ENCODE measurements at regions not wholly inside any gene's neighbourhood (a gene's known extent, or its start where the extent isn't known, plus 50 kb on each side); places are given as distances from the start of the nearest gene placed in this dataset.

DNA sequence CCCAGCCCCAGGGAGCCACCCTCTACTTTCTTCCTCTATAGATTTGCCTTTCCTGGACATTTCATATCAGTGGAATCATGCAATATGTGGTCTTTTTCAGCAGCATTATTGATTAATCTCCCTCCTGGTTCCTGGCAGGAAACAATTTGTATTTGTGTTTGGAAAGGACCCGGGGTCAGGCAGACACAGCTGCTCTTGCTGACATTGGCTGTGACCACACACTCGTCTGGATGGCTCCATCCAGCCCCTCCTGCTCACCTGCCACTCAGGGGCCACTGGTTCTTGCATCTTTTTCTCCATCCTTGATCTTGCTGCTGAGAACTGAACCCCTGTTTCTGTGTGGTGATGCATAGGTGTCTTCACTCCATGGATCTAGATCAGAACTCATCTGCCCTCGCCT lies 176.6 kb upstream of the MKI67 start:
- Histone ChIP-seq H3K36me3 (ENCODE audit: control insufficient read depth, insufficient read depth, low read length) (no peaks in the 10 kb centered on the region), H3K27ac (ENCODE audit: extremely low read depth, low read depth, low read length) (no peak overlapping the region), H3K4me2 (ENCODE audit: insufficient read depth, low read length) (no peak overlapping the region), H4K20me1 (replicated peaks; ENCODE audit: control insufficient read depth, insufficient read depth, low read length) (no peaks in the 10 kb centered on the region), H3K9me1 (ENCODE audit: control insufficient read depth, insufficient read depth, low read length) (no peaks in the 10 kb centered on the region), H3K4me1 (replicated peaks in 1 of 2; ENCODE audit: control insufficient read depth in 2 of 2, insufficient read depth in 2 of 2, low read length in 2 of 2) (no peaks in the 10 kb centered on the region), H3K4me3 (no peak overlapping the region), H3K79me2 (ENCODE audit: control insufficient read depth, insufficient read depth, low read length) (no peaks in the 10 kb centered on the region), H3K27me3 (ENCODE audit: control insufficient read depth in 2 of 2, insufficient read depth in 2 of 2, low read length in 2 of 2) (no peaks in the 10 kb centered on the region; a peak in 1 of 5 replicates), H2AFZ (ENCODE audit: low read depth, low read length) (no peak overlapping the region), H3K9ac (ENCODE audit: insufficient read depth in 1 of 2, low read depth in 2 of 2, low read length in 2 of 2) (no peak overlapping the region), H3K9me3 (replicated peaks; ENCODE audit: control insufficient read depth, insufficient read depth, low read depth, low read length) (no peaks in the 10 kb centered on the region)
- intact Hi-C loops (cut with micrococcal nuclease), result no loop called here
- FAIRE-seq (no peak), DNase-seq (ENCODE audit: extremely low read depth in 1 of 4, low spot score in 3 of 4) (no peak), ATAC-seq (no peak)
- POLR2A ChIA-PET, result no interaction called here
- in situ Hi-C loops (cut with MboI), result no loop called here
- no TSS peak for BruUV-seq (replicated peaks)
- no peak for TF ChIP-seq BCL6 (CRISPR knock-in tag; IDR thresholded peaks at IDR 0.05)
- TF ChIP-seq, protein P1, sequence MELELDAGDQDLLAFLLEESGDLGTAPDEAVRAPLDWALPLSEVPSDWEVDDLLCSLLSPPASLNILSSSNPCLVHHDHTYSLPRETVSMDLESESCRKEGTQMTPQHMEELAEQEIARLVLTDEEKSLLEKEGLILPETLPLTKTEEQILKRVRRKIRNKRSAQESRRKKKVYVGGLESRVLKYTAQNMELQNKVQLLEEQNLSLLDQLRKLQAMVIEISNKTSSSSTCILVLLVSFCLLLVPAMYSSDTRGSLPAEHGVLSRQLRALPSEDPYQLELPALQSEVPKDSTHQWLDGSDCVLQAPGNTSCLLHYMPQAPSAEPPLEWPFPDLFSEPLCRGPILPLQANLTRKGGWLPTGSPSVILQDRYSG (tag; conservative IDR thresholded peaks at IDR 0.05; ENCODE audit: low read depth), result no peak
- TF ChIP-seq ZNF174 (CRISPR knock-in tag; IDR thresholded peaks at IDR 0.05), result no peak
- no peak for TF ChIP-seq CREB1 (IDR thresholded peaks at IDR 0.05)
- TF ChIP-seq CREB1 (CRISPR knock-in tag; IDR thresholded peaks at IDR 0.05), result no peak
- TF ChIP-seq MTA2 (IDR thresholded peaks at IDR 0.05; ENCODE audit: low read depth), result no peak
- no peak for TF ChIP-seq RBM34 (IDR thresholded peaks at IDR 0.05; ENCODE audit: borderline replicate concordance, insufficient read depth, low read length)
- no peak for TF ChIP-seq ZNF668 (CRISPR knock-in tag; IDR thresholded peaks at IDR 0.05)
- TF ChIP-seq BHLHE40 (IDR thresholded peaks at IDR 0.05; ENCODE audit: low read length), result no peak
- TF ChIP-seq ZNF384 (IDR thresholded peaks at IDR 0.05; ENCODE audit: low read depth, low read length), result no peak
- TF ChIP-seq, protein P2, sequence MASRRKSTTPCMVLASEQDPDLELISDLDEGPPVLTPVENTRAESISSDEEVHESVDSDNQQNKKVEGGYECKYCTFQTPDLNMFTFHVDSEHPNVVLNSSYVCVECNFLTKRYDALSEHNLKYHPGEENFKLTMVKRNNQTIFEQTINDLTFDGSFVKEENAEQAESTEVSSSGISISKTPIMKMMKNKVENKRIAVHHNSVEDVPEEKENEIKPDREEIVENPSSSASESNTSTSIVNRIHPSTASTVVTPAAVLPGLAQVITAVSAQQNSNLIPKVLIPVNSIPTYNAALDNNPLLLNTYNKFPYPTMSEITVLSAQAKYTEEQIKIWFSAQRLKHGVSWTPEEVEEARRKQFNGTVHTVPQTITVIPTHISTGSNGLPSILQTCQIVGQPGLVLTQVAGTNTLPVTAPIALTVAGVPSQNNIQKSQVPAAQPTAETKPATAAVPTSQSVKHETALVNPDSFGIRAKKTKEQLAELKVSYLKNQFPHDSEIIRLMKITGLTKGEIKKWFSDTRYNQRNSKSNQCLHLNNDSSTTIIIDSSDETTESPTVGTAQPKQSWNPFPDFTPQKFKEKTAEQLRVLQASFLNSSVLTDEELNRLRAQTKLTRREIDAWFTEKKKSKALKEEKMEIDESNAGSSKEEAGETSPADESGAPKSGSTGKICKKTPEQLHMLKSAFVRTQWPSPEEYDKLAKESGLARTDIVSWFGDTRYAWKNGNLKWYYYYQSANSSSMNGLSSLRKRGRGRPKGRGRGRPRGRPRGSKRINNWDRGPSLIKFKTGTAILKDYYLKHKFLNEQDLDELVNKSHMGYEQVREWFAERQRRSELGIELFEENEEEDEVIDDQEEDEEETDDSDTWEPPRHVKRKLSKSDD (conservative IDR thresholded peaks at IDR 0.05; ENCODE audit: low read length), result no peak
- TF ChIP-seq, protein P3, sequence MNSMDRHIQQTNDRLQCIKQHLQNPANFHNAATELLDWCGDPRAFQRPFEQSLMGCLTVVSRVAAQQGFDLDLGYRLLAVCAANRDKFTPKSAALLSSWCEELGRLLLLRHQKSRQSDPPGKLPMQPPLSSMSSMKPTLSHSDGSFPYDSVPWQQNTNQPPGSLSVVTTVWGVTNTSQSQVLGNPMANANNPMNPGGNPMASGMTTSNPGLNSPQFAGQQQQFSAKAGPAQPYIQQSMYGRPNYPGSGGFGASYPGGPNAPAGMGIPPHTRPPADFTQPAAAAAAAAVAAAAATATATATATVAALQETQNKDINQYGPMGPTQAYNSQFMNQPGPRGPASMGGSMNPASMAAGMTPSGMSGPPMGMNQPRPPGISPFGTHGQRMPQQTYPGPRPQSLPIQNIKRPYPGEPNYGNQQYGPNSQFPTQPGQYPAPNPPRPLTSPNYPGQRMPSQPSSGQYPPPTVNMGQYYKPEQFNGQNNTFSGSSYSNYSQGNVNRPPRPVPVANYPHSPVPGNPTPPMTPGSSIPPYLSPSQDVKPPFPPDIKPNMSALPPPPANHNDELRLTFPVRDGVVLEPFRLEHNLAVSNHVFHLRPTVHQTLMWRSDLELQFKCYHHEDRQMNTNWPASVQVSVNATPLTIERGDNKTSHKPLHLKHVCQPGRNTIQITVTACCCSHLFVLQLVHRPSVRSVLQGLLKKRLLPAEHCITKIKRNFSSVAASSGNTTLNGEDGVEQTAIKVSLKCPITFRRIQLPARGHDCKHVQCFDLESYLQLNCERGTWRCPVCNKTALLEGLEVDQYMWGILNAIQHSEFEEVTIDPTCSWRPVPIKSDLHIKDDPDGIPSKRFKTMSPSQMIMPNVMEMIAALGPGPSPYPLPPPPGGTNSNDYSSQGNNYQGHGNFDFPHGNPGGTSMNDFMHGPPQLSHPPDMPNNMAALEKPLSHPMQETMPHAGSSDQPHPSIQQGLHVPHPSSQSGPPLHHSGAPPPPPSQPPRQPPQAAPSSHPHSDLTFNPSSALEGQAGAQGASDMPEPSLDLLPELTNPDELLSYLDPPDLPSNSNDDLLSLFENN (IDR thresholded peaks at IDR 0.05; ENCODE audit: low read depth in 2 of 2, low read length in 2 of 2), result no peak
- TF ChIP-seq NCOR1 (IDR thresholded peaks at IDR 0.05), result no peak
- WGBS (ENCODE audit: insufficient coverage, low coverage, missing lambda C conversion rate), result 0% methylated on average over 2 of the region's 3 CpGs
- CTCF ChIA-PET (ENCODE audit: low intra/inter-chr PET ratio), result no interaction called here

All from K562 (cell line).